Posterior vena cava (tissue), 2 donors: ENCODE measurements at regions not wholly inside any gene's neighbourhood (a gene's known extent, or its start where the extent isn't known, plus 50 kb on each side); places are given as distances from the start of the nearest gene placed in this dataset.
"Not testable (repeated sequence)": the region's sequence is repeated elsewhere in the genome, so short reads cannot be mapped to it uniquely, and the experiment has no call there.

ENCODE experiments used
- DNase-seq: peaks from one replicate; pipeline ENCODE4 v3.0.0-alpha.2; 2020; ENCODE audit warnings: low spot score
- intact Hi-C, 2 donors: fragments of 100-400 bp; cut with DNase I; formaldehyde crosslinking; loops; one replicate each; pipeline versions ENCODE4 v1.14.1 to v1.14.2; 2022 to 2023
- donor health status: DM: yes; HTN: yes; CAD: no.
- donor health status: DM: yes; HTN: yes; CAD: no.

DNA sequence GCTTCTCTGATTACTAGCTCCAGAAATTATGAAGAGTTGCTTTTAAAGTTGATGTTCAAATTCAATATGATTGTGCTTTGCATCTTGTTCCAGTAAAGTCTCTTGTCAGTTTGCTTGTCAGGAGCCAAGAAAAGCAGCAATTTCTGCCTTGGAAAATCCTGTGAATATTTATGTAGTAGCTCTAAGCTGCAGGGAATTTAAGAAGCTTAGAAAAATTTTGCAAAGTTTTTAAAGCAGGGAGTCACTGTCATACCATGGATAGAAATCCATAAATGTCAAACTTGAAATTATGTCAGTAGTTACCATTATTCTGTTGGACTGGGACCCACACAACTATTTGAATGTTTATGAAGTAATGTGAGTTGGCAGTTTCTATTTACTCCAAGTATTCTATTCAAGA lies 169.3 kb downstream of the TMEM200C start:
- DNase-seq, result no peak
- intact Hi-C loops, result no loop called here

DNA sequence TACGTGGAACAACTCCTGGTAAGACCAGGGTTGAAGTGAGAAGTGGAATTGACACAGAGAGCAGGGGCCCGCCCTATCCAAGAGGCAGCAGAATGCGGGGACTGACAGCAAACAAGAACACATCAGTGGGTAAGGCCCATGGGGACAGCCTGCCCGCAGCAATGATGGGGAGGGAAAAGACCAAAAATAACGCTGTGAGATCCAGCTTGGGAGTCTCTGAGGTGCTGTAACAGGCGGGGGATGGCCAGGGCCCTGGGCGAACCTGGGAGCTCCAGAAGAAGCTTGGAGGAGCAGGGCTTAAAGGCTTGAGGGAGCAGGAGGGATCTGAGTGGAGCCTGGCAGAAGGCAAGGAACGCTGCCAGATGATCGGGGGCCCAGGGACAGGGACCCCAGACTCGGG lies 173.4 kb downstream of the TMEM200C start:
- intact Hi-C loops, result no loop called here
- DNase-seq, result no peak

DNA sequence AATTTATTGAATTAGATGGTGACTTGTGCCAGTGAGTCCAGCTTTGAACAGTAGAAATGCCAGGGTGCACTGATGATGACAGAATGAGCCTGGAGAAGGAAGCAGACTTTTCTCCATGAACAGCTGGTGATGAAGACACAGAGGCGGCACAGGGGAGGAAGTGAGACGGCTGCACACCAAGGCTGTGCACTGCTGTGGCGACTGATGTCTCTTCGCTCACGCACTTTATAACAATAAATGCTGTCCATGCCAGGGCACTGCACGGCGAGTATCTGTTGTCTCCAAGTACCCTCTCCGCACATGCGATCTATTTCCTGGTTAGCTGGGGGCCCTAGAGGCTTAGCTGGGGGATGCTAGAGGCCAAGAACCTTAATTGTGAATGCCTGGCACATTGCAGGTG lies 175.2 kb downstream of the TMEM200C start:
- no peak for DNase-seq
- intact Hi-C loops, result no loop called here

DNA sequence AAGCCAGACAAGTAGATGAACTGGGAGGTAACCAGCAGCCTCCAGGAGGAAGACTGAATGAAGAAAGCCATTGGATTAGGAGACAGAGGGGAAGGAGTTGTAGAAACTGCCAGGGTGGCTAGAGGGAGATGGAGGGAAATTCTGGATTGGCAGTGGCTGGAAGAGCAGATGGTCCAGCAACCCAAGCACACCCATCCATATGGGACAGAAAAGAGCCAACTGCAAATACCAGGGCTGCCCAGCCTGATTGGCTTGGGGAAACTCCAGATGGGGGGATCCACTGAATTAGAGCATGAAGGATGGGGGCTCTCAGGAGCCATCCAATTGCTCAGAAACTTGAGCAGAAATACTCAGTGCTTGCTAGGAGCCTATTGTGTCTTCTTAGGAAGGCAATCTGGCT lies 173.5 kb upstream of the EPB41L3 start:
- DNase-seq, result no peak
- intact Hi-C loops, result no loop called here

DNA sequence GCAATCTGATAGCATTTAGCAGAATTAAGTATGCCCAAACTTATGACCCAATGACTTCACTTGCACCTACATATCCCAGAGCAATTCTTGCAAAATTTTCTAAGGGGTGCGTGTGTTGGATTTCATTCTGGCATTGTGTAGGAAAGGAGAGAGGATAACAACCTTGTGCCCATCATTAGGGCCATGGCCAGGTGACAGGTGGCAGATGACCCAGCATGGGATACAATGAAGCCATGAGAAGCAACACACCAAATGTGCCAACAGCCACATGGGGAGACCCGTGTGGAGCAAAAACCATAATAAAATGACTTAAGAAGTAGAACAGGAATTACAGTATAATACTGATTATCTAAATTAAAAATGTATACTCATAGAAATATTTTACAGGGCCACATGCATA lies 166.9 kb upstream of the EPB41L3 start:
- intact Hi-C loops, result no loop called here
- no peak for DNase-seq

DNA sequence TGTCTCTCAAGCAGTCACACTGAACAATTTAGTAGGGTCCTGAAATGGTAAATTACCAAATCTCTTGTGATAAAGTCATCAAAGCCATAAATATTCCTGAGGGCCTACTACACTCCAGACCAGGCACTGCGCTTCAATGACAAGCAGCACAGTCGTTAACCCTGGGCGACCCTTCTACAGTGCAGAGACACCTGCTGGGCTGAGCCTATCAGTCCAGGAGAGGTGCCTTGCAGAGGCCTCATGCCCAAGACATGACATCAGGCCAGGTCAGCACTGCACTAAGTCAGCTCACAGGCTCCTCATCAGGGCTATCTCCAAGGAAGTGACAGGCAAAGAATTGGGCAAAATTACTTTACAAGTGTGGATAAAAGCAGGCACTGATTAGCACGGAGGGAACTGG lies 166.4 kb upstream of the EPB41L3 start:
- DNase-seq, result no peak
- intact Hi-C loops, result no loop called here

DNA sequence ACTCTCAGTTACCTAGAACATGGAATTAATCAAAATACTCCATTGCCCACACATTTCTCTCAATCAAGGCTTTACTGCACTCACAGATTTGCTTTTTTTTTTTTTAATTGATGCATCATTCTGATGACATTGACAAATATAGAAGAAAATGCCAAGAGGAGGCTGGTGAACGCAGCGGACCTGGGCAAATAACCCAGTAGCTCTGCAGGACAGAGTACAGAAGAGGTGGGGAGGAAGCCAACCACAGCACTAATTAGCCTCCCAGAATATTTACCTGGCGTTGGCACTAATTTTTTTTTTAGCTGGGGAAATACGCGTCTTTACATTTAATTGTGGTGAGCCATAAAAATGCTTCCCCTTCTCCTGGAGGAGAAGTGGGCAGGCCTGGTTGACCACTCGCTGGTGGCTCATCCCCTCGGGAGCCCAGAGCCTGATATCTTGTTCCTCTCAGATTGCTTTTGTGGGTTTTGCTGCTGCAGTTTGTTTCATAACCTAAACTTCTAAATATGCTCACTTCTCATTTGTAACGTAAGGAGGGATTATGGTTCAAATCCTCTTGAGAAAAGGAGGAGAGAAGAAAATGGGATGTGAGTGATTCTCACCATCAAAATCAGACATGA lies 165.8 kb upstream of the EPB41L3 start:
- intact Hi-C loops, result no loop called here
- DNase-seq, result no peak

DNA sequence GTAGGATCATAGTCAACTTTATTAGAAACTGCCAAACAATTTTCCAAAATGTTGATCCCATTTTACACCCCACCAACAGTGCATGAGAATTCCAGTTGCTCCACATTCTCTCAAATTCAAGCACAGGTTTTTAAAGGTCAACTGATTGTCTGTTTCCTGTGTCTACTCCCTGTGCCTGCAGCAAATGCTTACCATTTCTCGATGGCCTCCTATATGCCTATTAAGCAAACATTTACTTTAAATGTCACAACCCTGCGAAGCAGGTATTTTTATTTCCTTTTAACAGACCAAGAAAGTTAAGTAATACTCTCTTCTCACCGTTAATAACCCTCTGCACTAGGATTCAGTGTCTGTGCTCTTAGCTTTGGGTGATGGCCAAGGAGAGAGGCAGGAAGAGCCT lies 163.8 kb upstream of the EPB41L3 start:
- DNase-seq, result no peak
- intact Hi-C loops, result no loop called here

DNA sequence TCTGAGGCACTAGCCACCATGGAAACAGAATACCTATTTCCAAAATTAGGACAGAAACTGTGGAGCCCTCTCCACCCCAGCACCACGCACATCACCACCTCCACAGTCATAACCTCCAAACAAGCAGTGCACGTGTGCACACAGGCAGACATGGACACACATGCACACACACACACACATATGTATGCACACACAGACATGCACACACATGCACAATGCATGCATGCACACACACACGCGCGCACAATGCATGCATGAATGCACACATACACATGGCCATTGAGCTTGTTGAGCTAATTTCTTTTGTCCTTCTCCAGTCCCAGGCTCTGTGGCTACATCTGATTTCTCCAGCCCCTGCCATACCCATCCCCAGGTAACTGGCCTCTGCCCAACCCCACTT lies 161.6 kb upstream of the EPB41L3 start:
- no peak for DNase-seq
- intact Hi-C loops, result no loop called here

DNA sequence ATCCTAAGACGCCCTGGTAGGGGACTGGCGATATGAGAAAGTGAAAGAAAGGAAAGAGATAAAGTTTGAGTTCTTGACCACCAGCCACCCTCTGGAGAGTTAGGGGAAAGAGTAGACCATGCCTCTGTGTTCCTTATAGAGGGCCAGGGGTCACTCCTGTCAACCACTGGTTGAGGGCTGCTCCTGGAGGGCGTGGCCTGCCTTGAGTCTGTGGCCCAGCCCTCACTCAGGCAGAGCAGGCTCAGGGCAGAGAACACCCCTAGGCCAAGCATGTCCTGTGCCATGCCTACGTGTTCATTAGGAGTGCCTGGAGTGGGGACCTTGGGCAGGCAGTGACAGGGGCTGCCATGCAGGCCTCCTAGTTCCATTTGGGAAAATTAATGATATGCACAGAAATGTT lies 161.1 kb upstream of the EPB41L3 start:
- no peak for DNase-seq
- intact Hi-C loops, result no loop called here

DNA sequence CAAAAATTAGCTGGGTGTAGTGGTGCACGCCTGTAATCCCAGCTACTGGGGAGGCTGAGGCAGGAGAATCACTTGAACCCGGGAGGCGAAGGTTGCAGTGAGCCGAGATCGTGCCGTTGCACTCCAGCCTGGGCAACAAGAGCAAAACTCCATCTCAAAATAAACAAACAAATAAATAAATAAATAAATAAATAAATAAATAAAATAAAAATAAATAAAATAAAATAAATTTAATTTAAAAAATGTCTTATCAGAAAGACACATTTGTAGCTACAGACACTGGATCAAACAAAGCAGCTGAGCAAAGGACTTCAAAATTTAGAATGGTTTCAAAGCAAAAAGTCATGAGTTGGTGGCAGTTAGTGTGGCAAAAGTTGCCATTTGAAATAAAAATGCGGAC lies 158.2 kb upstream of the EPB41L3 start:
- DNase-seq, intact Hi-C loops: not testable (repeated sequence)

DNA sequence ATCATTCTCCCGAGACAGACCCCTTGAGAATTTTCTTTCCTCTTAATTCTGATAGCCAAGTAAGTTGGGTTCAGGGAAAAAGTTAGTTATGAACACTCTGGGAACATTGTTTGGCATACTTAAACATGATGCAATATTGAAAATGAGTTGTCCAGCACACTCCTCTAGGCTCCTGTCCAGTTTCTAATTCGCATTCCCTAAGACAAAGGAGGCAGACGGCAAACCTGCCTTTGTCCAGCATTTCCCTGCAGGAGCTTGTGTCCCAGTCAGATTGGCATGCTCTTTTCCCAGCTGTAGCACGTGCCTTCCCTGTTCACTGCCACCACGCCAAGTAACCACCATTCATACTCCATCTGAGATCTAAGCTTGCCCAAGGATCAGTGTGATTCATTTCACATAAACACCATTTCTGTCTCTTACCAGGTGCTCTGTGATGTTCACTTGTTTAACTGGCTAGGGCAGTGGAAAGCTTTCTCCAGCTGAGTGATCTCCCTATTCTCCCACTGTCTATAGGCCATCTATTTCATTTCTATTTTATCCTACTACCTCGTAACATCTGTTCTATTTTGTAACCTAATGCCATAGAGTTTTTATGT lies 150.0 kb upstream of the EPB41L3 start:
- no peak for DNase-seq
- intact Hi-C loops, result no loop called here

DNA sequence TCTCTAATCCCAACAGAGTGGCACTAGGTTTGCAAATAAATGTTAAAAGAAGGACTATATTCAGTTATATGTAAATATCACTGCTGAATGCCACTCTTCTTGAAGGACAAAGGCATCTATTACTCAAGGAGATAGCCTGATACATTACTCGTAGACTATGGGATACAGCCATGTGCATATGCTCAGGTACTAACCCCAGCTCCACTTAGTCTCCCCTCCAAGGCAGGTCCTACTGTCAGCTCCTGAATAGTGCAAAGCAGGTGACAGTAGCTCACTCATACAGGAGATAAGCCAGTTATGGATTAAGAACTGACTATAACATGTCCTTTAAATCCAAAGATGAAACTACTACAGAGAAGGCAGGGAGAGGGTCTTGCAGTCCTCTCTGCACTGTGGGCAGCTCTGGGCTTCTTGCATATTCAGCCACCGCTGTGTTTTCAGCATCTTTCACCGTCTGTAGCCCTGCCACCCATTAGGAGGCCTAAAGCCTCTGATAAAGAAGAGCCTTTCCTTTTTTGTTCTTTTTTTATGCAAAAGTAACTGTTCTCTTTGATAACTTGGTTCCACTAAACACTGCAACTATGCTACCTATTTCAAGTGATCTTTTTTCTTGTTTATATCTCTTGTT lies 135.1 kb upstream of the EPB41L3 start:
- DNase-seq, result no peak
- intact Hi-C loops, result no loop called here

DNA sequence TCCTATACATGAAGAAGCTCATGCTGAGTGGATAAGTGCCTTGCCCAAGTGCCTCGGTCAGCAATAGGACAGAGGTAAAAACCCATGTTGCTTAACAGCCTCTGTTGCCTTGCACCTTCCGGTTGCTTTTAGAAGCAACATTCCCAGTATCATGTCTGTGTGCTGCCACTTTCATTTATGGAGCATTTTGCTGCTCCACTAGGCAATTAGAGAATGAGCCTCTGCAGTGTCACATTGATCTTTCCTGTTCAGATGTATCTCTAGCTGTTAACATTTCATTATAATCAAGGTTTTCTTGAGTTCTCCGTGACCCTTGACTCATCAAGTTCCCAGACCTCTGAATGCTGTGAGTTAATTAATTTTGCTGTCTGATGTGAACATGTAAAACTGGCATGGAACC lies 134.5 kb upstream of the EPB41L3 start:
- intact Hi-C loops, result no loop called here

DNA sequence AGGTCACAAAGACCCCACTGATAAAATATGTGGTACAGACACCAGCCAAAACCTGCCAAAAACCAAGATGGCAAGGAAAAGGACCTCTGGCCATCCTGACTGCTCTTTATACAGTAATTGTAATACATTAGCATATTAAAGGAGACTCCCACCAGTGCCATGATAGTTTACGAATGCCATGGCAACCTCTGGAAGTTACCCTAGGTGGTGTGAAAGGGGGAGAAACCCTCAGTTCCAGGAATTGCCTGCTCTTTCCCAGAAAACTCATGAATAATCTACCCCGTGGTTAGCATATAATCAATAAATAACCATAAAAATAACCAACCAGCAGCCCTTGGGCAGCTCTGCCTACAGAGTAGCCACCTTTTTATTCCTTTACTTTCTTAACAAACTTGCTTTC lies 129.8 kb upstream of the EPB41L3 start:
- DNase-seq, result no peak
- intact Hi-C loops, result no loop called here

More for the DNA sequence above, 134.5 kb upstream of the EPB41L3 start:
- no peak for DNase-seq

DNA sequence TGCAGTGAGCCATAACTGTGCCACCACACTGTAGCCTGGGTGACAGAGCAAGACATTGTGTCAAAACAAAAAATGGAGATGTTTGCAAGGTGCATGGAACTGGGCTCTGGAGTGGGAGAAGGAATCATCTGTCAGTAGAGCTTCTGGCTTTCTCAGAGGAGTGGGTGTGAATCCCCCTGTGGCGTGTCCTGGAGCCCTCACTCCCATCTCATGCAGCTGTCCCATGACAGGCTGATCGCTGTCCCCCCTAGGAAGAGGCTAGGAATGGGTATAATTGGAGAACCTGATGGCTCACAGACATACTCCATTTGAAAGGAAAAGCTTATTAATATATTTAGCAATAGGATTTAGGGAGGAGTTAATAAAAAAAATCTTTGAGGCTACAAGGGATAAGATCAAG lies 125.8 kb upstream of the EPB41L3 start:
- intact Hi-C loops, result no loop called here
- no peak for DNase-seq

DNA sequence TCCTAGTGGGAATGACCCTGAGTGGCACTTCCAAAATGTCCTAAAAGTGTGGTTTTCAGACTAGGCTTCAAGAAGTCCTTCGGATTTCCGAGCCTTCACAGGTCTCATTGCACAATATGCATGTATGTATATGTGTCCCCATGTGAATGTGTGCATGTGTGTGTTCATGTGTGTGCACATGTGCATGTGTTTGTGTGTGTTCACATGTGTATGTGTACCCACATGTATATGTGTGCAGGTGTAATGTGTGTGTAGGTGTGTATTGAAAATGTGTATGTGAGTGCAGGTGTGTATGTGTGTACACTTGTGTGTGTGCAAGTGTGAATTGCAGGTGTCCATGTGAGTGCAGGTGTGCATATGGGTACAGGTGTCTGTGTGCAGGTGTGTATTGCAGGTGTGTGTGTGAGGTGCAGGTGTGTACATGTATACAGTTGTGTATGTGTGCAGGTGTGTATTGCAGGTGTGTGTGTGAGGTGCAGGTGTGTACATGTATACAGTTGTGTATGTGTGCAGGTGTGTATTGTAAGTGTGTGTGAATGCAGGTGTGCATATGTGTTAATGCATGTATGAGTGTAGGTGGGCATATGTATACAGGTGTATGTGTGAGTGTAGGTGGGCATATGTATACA lies 124.4 kb upstream of the EPB41L3 start:
- DNase-seq, result no peak
- intact Hi-C loops, result no loop called here

DNA sequence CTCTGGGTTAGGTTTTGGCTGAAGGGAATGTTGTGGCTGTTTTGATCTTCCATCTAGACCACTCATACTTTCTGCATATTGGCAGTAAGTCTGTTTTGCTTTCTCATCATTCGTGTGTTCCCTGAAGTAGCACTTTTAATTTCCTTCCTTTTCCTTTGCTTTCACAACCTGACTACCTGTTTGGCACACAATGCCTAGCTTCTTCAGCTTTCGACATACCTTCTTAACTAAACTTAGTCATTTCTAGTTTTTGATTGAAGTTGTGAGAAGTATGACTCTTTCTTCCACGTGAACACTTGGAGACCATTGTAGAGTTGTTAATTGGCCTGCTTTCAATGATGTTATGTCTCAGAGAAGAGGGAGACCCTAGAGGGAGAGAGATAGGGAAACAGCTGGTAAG lies 123.6 kb upstream of the EPB41L3 start:
- intact Hi-C loops, result no loop called here
- no peak for DNase-seq

DNA sequence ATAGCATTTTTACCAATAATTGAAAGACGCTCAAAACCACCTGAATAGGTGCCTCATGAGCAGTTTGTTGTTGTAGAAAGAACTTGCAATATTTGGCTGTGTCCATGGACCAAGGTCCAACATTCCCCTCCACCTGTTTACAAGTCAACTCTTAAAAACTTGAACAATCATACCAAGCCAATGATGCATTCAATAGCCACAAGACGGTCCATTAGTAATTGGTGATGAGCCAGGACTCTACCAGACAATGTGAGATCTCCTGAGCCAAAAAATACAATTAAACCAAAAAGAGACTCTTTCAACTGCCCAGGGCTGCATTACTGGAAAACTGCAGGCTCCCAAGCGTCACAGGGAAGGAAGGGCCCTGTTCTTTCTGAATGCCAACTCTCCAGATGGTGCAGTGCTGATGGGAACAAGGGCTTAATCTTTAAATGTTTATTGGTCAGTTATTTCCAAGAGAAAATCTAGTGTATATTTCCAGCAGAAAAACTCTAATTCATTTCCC lies 118.8 kb upstream of the EPB41L3 start:
- intact Hi-C loops, result no loop called here
- DNase-seq, result no peak

DNA sequence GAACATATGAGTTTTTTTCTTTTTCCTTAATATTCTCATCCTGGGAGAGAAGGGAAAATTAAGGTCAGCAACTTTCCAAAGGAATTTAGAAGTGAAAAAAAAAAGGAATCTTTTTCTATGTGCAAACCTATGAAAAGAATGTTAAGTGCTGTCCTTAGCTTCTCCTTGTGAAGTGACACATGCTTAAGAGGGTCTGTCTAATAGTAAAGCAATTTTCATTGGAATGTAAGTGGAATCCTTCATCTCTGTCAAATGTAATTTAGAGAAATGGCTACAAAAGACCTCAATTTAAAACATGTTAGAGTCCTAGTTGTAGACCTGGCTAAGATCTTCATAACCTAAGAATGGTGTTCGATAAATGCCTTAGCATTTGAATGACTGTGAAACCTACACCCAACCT lies 117.4 kb upstream of the EPB41L3 start:
- intact Hi-C loops, result no loop called here
- DNase-seq, result no peak

DNA sequence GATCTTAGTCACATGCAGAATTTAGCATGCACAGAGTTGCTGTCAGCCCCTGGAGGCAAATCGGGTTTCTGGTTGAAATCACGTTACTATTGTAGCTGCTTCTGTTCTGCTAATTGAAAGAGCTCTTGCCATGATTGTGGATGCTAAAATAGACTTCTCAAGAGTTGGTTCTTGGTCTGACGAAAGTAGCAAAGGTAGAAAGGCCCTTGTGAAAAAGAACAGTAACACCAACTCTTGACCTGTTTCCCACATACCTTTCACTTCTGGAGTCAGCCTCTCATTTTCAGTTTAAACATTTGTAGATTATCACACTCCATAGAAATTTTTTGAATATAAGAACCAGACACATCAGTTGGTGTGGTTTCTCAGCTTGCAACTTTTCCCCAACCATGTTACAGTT lies 110.0 kb upstream of the EPB41L3 start:
- intact Hi-C loops, result no loop called here
- no peak for DNase-seq
